Neuronal stem cell (in vitro differentiated cells): ENCODE measurements at regions not wholly inside any gene's neighbourhood (a gene's known extent, or its start where the extent isn't known, plus 50 kb on each side); places are given as distances from the start of the nearest gene placed in this dataset.
A peak's percentile ranks its signal among the peaks of the same experiment; 100 is the strongest.

Experiments used
- DNase-seq: peaks from one replicate; pipeline ENCODE4 v3.0.0-alpha.2; 2013; ENCODE audit warnings: low spot score
- H2AFZ ChIP-seq: one replicate; pipeline ENCODE4 v1.6.1; 2013; ENCODE audit warnings: mild to moderate bottlenecking, low read length, inconsistent platforms
- H2AK5ac ChIP-seq: 2 replicates; pipeline ENCODE4 v1.6.1; 2013; ENCODE audit warnings: low read depth, mild to moderate bottlenecking, inconsistent platforms, low read length, moderate library complexity, mixed read lengths
- H2BK120ac ChIP-seq: 2 replicates; pipeline ENCODE4 v1.6.1; 2013; ENCODE audit warnings: low read depth, mild to moderate bottlenecking, inconsistent platforms, low read length, moderate library complexity, mixed read lengths
- H2BK12ac ChIP-seq: one replicate; pipeline ENCODE4 v1.6.1; 2013; ENCODE audit warnings: low read length, inconsistent platforms
- H2BK15ac ChIP-seq: 2 replicates; pipeline ENCODE4 v1.6.1; 2013; ENCODE audit warnings: mild to moderate bottlenecking, low read length, inconsistent platforms, mixed read lengths
- H2BK5ac ChIP-seq: one replicate; pipeline ENCODE4 v1.6.1; 2013; ENCODE audit warnings: inconsistent platforms, mild to moderate bottlenecking, low read length, moderate library complexity
- H3K14ac ChIP-seq: one replicate; pipeline ENCODE4 v1.6.1; 2013; ENCODE audit warnings: low read length, inconsistent platforms
- H3K18ac ChIP-seq: 2 replicates; pipeline ENCODE4 v1.6.1; 2013; ENCODE audit warnings: low read length, inconsistent platforms
- H3K23ac ChIP-seq: 2 replicates; pipeline ENCODE4 v1.6.1; 2013; ENCODE audit warnings: low read depth, mild to moderate bottlenecking, mixed read lengths, low read length, inconsistent platforms; ENCODE audit not compliant: poor library complexity
- H3K27ac ChIP-seq: replicated peaks from 3 replicates; pipeline ENCODE4 v1.5.1; 2013; ENCODE audit warnings: low read length, inconsistent platforms
- H3K27me3 ChIP-seq, 3 experiments: 2 replicates each; pipeline ENCODE4 v1.6.1; 2013; ENCODE audit warnings: low read length in 3 of 3, mild to moderate bottlenecking in 2 of 3, inconsistent platforms in 1 of 3, low read depth in 1 of 3, mixed read lengths in 1 of 3, moderate library complexity in 1 of 3; ENCODE audit not compliant: control insufficient read depth in 3 of 3, insufficient read depth in 3 of 3
- H3K36me3 ChIP-seq, 2 donors: replicated peaks in 1 of 2; 2 replicates each; pipeline ENCODE4 v1.6.1; 2013; ENCODE audit warnings: low read length in 2 of 2; ENCODE audit not compliant: control insufficient read depth in 2 of 2, insufficient read depth in 2 of 2
- H3K4ac ChIP-seq: 2 replicates; pipeline ENCODE4 v1.6.1; 2013; ENCODE audit warnings: inconsistent platforms, mild to moderate bottlenecking, low read length, moderate library complexity
- H3K4me1 ChIP-seq, 2 donors: 1 replicate in 1 of 2; 2 replicates in 1 of 2; pipeline ENCODE4 v1.6.1; 2013; ENCODE audit warnings: low read length in 2 of 2, low read depth in 1 of 2; ENCODE audit not compliant: control insufficient read depth in 2 of 2, insufficient read depth in 1 of 2
- H3K4me2 ChIP-seq: one replicate; pipeline ENCODE4 v1.6.1; 2013; ENCODE audit warnings: mild to moderate bottlenecking, low read length, inconsistent platforms; ENCODE audit not compliant: insufficient read depth, poor library complexity, severe bottlenecking
- H3K4me3 ChIP-seq, 2 donors: 2 replicates each; pipeline ENCODE4 v1.5.1; 2013; ENCODE audit warnings: low read length in 2 of 2, mild to moderate bottlenecking in 2 of 2, inconsistent platforms in 1 of 2, moderate library complexity in 1 of 2
- H3K79me1 ChIP-seq: one replicate; pipeline ENCODE4 v1.6.1; 2013; ENCODE audit warnings: low read depth, mild to moderate bottlenecking, inconsistent platforms, low read length, moderate library complexity
- H3K9ac ChIP-seq: one replicate; pipeline ENCODE4 v1.6.1; 2013; ENCODE audit warnings: mild to moderate bottlenecking, low read depth, low read length, inconsistent platforms; ENCODE audit not compliant: poor library complexity
- H3K9me3 ChIP-seq, 2 donors: replicated peaks in 1 of 2; 2 replicates each; pipeline versions ENCODE3 to v1.6.1; 2013; ENCODE audit warnings: low read length in 2 of 2, mild to moderate bottlenecking in 2 of 2, inconsistent platforms in 1 of 2, low read depth in 1 of 2, mixed read lengths in 1 of 2, moderate library complexity in 1 of 2; ENCODE audit not compliant: control insufficient read depth in 2 of 2, insufficient read depth in 1 of 2
- H4K8ac ChIP-seq: one replicate; pipeline ENCODE4 v1.6.1; 2013; ENCODE audit warnings: low read depth, mild to moderate bottlenecking, inconsistent platforms, low read length, moderate library complexity
- H4K91ac ChIP-seq: one replicate; pipeline ENCODE4 v1.6.1; 2013; ENCODE audit warnings: low read length, low read depth, mild to moderate bottlenecking, inconsistent platforms; ENCODE audit not compliant: poor library complexity
- WGBS, 2 donors: extraction: QIAGEN DNeasy Blood & Tissue Kit; methylation state at CpG; one replicate each; pipeline ENCODE4 v1.1.7; 2013; ENCODE audit warnings: missing lambda C conversion rate in 2 of 2, mixed read lengths in 1 of 2; ENCODE audit not compliant: insufficient read length in 2 of 2, insufficient replicate concordance in 1 of 2; ENCODE audit errors: extremely low coverage in 2 of 2; 5-methylcytosine and 5-hydroxymethylcytosine counted together

DNA sequence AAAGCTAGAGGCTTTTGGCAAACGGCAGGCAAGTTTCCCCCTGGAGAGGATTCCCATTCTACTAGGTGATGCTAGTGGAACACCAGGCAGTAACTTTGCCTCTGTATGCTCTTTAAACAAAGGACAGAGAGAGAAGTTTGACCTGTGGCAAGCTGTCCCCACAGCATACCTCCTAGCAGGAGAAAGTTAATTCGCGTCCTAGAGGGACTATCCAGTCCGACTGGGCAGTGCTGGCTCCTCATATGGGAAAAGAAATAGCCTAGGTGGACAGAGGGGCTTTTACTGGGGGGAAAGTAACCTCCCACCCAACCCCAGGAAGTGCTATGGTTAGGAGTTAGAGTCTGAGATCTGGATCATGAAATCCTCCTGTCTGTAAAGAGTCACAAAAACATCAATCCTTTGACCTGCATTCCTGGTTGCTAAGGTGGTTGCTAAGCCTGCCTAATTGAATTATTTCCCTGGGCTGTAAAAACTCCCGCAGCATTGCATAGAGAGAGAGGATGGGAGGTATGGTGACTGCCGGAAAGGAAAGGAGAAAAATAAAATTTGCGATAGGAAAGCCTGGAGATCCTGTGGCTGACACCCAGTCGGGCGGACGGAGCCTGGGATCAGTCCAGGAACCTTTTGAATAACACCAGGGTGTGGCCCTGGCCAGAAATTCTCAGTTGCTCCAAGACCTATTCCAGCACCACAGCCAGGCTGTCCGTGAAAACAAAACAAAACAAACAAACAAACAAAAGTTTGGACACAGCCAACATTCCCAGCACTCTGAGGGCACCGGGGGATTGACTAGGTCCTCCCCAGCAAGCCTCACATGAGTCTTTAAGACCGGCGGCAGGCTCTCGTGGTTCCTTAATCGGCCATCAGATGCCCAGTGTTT, 67.7 kb upstream of the ATP11B start:
- peak overlapping the region; percentile 76 for H3K27ac ChIP-seq
- no peak overlapping the region for H3K9ac ChIP-seq
- no peak overlapping the region for H3K14ac ChIP-seq
- no peak overlapping the region for H3K23ac ChIP-seq
- no peak overlapping the region for H2BK15ac ChIP-seq
- H2BK12ac ChIP-seq: peak overlapping the region; percentile 47
- peak overlapping the region; percentile 69 for H2BK120ac ChIP-seq
- no peaks in the 10 kb centered on the region for H3K79me1 ChIP-seq
- peak; percentile 59 for DNase-seq
- WGBS, 2 donors: no CpG with 5 or more reads among the region's 16 CpGs
- no peaks in the 10 kb centered on the region for H3K9me3 ChIP-seq
- H4K91ac ChIP-seq: no peak overlapping the region
- peak overlapping the region; percentile 43 for H2AFZ ChIP-seq
- no peak overlapping the region for H3K4me3 ChIP-seq
- H3K4ac ChIP-seq: no peak overlapping the region
- H3K4me2 ChIP-seq: peak overlapping the region; percentile 32
- peaks cover 0 to 2% (median 0%) of the 10 kb centered on the region in 3 experiments for H3K27me3 ChIP-seq
- H2BK5ac ChIP-seq: peak overlapping the region; percentile 40
- H3K36me3 ChIP-seq: no peaks in the 10 kb centered on the region
- H3K4me1 ChIP-seq: peaks cover 13 to 15% of the 10 kb centered on the region in 2 donors
- peak overlapping the region; percentile 73 for H3K18ac ChIP-seq
- no peak overlapping the region for H4K8ac ChIP-seq
- H2AK5ac ChIP-seq: no peak overlapping the region

DNA sequence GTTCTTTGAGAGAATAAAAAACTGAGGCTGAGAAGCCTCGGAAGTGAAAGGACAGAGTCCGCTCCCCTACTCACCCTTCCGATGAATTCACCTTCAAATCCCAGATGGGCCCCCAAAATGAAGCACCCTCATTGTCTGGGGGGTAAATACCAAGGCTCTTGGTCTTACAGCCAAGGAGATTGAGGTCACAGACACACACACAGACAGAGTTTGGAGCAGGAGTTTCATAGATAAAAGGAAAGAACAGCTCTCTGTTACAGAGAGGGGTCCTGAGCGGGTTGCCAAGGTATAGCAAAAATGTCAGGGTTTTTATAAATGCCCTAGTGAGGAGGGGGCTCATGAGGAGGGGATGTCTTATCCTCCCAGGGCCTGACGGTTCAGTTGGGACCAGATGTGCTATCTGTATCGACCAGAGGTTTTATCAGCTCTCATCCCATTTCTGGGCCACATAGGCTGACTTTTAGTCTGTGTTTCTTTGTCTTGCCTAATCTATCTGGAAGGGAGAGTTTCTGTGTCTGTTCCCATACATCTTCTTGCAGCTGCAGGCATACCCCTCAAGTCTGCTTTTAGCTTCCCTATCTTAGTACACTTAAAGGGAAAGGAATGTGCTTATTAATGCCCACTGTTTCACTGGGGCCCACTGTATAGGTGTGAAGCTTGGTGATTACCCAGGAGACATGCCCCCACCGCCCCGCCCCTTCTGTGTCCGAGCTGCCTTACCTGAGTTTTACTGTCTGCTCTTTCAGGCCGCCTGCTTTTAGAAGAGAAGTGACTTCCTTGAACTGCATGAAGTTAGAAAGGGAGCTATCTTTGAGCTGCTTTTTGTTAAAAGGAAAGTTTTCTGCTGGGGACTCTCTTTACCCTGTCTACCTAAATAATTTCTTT, 66.8 kb upstream of the ATP11B start:
- Histone ChIP-seq H2AFZ (peak overlapping the region; percentile 43), H3K27me3 (peaks cover 0 to 2% (median 0%) of the 10 kb centered on the region in 3 experiments), H3K4ac (no peak overlapping the region), H3K14ac (no peak overlapping the region), H4K8ac (no peak overlapping the region), H3K9ac (no peak overlapping the region), H3K79me1 (no peaks in the 10 kb centered on the region), H3K27ac (peak overlapping the region; percentile 76), H3K9me3 (no peaks in the 10 kb centered on the region), H3K4me1 (peaks cover 13 to 15% of the 10 kb centered on the region in 2 donors), H3K4me3 (no peak overlapping the region), H2BK5ac (peak overlapping the region; percentile 40), H2BK12ac (no peak overlapping the region), H3K4me2 (no peak overlapping the region), H2BK15ac (no peak overlapping the region), H3K18ac (peak overlapping the region; percentile 33), H2AK5ac (no peak overlapping the region), H3K36me3 (no peaks in the 10 kb centered on the region), H4K91ac (no peak overlapping the region), H2BK120ac (peak overlapping the region; percentile 69), H3K23ac (no peak overlapping the region)
- no CpG with 5 or more reads among the region's 10 CpGs for WGBS, 2 donors
- no peak for DNase-seq

DNA sequence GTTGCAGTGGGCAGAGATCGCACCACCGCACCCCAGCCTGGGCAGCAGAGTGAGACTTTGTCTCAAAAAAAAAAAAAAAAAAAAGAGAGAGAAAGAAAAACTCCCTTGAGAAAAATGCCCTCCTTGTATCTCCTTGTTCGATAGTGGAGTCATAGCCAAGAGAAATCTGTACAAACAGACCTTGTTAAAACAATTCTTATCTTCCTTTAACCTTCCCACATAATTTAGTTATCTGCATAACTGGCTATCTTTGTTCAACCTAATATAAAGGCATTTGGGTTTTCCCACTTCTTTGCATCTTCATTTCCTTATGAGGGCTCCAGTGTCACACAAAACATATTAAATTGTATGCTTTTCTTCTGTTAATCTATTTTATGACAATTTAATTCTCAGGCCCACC, 65.1 kb upstream of the ATP11B start:
- H2BK5ac ChIP-seq: no peak overlapping the region
- H3K9me3 ChIP-seq: no peaks in the 10 kb centered on the region
- no peak overlapping the region for H3K14ac ChIP-seq
- H3K9ac ChIP-seq: no peak overlapping the region
- no peak overlapping the region for H3K4ac ChIP-seq
- no peak overlapping the region for H2AFZ ChIP-seq
- no peak overlapping the region for H2AK5ac ChIP-seq
- H2BK120ac ChIP-seq: no peak overlapping the region
- no peaks in the 10 kb centered on the region for H3K36me3 ChIP-seq
- no peak overlapping the region for H4K91ac ChIP-seq
- H3K4me1 ChIP-seq: peaks cover 13 to 15% of the 10 kb centered on the region in 2 donors
- peaks cover 0 to 6% (median 0%) of the 10 kb centered on the region in 3 experiments for H3K27me3 ChIP-seq
- no peak overlapping the region for H3K4me2 ChIP-seq
- whole genome bisulfite sequencing, 2 donors: no CpG with 5 or more reads among the region's 3 CpGs
- no peaks in the 10 kb centered on the region for H3K79me1 ChIP-seq
- no peak overlapping the region for H2BK15ac ChIP-seq
- no peak overlapping the region for H3K23ac ChIP-seq
- H3K4me3 ChIP-seq: no peak overlapping the region
- no peak overlapping the region for H3K18ac ChIP-seq
- H2BK12ac ChIP-seq: no peak overlapping the region
- DNase-seq: no peak
- no peak overlapping the region for H3K27ac ChIP-seq
- H4K8ac ChIP-seq: no peak overlapping the region
